Dedifferentiated amniotic fluid mesenchymal stem cell (primary cell): ENCODE measurements at regions not wholly inside any gene's neighbourhood (a gene's known extent, or its start where the extent isn't known, plus 50 kb on each side); places are given as distances from the start of the nearest gene placed in this dataset.

Experiments used
- DNase-seq: peaks from one replicate; pipeline ENCODE4 v3.0.0-alpha.2; 2016; ENCODE audit errors: extremely low spot score

DNA sequence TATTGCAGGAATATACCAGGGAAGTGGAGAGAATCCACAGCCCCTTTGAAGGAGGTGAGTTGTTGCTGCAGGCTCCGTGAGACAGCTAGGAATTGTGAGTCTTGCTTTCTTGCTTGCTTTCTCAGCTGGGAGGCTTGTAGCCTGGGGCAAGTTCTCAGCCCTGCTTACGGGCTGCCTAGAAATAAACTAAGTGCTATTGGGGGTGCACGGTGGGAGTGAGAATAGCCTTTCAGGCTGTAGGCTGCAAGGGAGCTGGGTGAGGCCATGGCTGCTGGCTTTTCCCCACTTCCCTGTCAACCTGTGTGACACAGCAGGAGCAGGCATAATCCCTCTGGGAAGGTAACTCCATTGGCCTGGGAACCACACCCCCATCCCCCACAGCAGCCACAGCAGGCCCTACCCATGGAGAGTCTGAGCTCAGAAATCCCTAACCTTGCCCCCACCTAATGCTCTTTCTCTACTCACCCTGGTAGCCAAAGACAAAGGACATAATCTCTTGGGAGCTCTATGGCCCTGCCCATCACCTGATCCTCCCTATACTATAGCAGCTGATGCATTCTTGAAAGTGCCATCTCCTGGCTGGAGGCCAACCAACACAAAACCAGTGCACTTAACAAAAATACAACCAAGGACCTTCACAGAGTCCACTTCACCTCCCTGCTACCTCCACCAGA lies 113.0 kb downstream of the MMRN1 start:
- DNase-seq: no peak

- no peak for DNase-seq
These were observed 114.3 kb upstream of the CCSER1 start for GRCh38 chr4:90012918-90013317.

- no peak for DNase-seq
These were observed 102.7 kb upstream of the CCSER1 start for GRCh38 chr4:90024519-90024918.

DNA sequence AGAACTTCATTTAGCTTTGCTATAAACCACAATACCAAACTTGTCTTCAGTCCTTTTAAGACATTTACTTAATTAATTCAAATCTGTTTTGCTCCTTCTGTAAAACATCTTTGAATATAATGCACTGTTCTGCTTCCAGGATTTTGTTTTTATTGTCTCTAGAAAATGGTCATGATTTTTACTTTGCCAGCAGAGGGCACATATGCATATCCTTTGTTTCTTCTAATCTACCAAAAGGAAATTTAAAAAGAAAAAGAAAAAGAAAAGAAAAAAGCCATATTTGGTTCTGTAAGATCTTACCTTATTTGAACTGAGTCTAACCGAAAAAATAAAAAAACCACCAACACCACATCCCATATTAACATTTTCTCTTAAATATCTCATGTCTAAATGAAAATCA lies 101.9 kb upstream of the CCSER1 start:
- DNase-seq: peak; percentile 32

GRCh38 chr4:90027565-90027964 lies 99.6 kb upstream of the CCSER1 start:
- DNase-seq: no peak

- DNase-seq: no peak
These were observed 98.7 kb upstream of the CCSER1 start for GRCh38 chr4:90028460-90028859.

DNA sequence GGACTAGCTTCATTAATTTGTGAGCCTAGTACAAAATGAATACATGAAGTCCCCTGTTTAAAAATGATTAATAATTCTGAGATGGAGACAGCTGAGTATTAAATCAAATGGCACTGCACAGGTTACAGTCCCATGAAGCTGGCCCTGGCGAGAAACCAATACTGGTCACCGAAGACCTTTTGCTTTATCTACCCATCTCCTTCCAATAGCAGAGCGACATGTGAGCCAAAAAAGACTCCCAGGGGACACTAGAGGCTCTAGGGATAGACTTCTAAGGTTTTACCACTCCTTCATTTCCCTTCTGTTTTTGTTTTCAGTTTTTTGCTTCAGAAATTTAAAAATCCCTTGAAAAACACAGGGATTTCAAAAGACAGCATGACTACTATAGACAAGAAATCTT lies 97.0 kb upstream of the CCSER1 start:
- no peak for DNase-seq

DNA sequence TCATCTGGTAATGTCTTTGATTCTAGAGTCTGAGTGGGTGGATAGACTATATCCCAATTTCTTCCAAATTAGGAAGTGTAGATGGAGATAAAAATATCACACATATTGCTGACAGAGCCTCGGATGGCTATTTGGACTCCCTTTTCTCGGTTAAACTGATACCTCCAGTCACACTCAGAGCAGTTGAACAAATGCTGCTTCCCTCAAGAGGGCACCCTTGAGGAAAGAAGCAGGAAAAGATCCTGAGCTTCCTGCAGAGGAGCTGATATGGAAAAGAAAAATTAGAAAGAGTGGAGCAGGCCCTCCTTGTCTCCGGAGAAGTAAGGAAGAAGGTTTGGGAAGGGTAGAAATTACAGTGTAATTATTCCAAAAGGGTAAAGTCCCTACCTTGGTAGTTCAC lies 96.2 kb upstream of the CCSER1 start:
- no peak for DNase-seq

DNA sequence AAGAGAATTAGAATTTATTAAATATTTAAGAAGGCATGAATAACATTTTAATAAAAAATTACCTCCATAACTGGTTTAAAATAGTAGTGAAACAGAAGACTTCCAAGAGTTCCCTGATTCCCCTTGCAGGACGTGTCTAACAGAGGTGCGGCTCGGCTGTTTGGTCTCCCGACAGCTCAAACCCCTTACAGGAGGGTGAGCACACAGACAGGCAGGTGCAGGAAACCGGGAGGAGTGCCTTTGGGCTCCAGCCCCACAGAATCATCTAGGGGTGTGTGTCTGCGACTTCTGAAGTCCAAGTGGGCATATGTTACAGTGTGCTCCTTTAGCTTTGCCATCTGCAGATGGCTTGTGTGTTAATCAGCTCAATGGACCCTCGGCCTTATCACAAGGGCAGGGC lies 88.1 kb upstream of the CCSER1 start:
- no peak for DNase-seq

GRCh38 chr4:90051999-90052398 lies 75.2 kb upstream of the CCSER1 start:
- no peak for DNase-seq

GRCh38 chr4:90057091-90057490 lies 70.1 kb upstream of the CCSER1 start:
- no peak for DNase-seq

- DNase-seq: no peak
These were observed 67.2 kb upstream of the CCSER1 start for GRCh38 chr4:90060039-90060438.

GRCh38 chr4:90061881-90062280 lies 65.3 kb upstream of the CCSER1 start:
- DNase-seq: no peak

- no peak for DNase-seq
These were observed 63.0 kb upstream of the CCSER1 start for GRCh38 chr4:90064196-90064595.

DNA sequence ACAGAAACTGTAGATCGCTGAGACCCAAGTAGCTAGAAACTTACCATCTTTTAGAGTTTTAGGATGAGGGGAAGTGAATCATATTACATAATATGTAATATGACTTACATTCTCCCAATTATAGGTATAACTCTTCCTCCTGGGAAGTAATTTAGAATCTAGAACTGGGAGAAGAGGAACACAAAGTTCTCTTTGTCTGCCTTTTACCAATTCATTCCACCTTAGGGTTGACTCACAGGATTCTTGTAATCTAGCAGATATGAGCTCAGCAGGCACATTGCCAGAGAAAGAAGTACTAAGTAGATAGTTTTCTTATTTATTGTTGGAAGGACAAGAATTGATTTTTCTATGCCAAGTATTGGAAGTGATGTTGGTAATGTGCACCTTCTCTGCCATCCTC lies 58.0 kb upstream of the CCSER1 start:
- DNase-seq: no peak

- DNase-seq: no peak
These were observed 55.6 kb upstream of the CCSER1 start for GRCh38 chr4:90071289-90072235.

GRCh38 chr4:90074322-90074886 lies 52.8 kb upstream of the CCSER1 start:
- no peak for DNase-seq
